H9 (cell line): ENCODE measurements at regions not wholly inside any gene's neighbourhood (a gene's known extent, or its start where the extent isn't known, plus 50 kb on each side); places are given as distances from the start of the nearest gene placed in this dataset.

Source experiments
- DNase-seq: peaks from one replicate; pipeline ENCODE4 v3.0.0-alpha.2; 2017
- H2AFZ ChIP-seq: one replicate; pipeline ENCODE4 v1.6.1; 2013; ENCODE audit warnings: mild to moderate bottlenecking, low read length, control low read depth, moderate library complexity
- H2AK5ac ChIP-seq: 2 replicates; pipeline ENCODE4 v1.6.1; 2013; ENCODE audit warnings: low read length, control low read depth, mixed read lengths; ENCODE audit not compliant: insufficient read length
- H2BK120ac ChIP-seq: one replicate; pipeline ENCODE4 v1.6.1; 2013; ENCODE audit warnings: low read depth, mild to moderate bottlenecking, low read length, control low read depth, inconsistent platforms; ENCODE audit not compliant: poor library complexity, severe bottlenecking
- H2BK12ac ChIP-seq: 2 replicates; pipeline ENCODE4 v1.6.1; 2013; ENCODE audit warnings: low read length, control low read depth, mixed read lengths, low read depth; ENCODE audit not compliant: insufficient read length
- H2BK15ac ChIP-seq: 2 replicates; pipeline ENCODE4 v1.6.1; 2013; ENCODE audit warnings: low read depth, low read length, control low read depth
- H2BK20ac ChIP-seq: one replicate; pipeline ENCODE4 v1.6.1; 2013; ENCODE audit warnings: low read depth, mild to moderate bottlenecking, low read length, control low read depth, inconsistent platforms; ENCODE audit not compliant: poor library complexity, severe bottlenecking
- H2BK5ac ChIP-seq: 2 replicates; pipeline ENCODE4 v1.6.1; 2013; ENCODE audit warnings: low read length, control low read depth, mixed read lengths; ENCODE audit not compliant: insufficient read length
- H3K14ac ChIP-seq: 2 replicates; pipeline ENCODE4 v1.6.1; 2013; ENCODE audit warnings: low read length, control low read depth; ENCODE audit not compliant: insufficient read depth
- H3K18ac ChIP-seq: 2 replicates; pipeline ENCODE4 v1.6.1; 2013; ENCODE audit warnings: low read depth, mild to moderate bottlenecking, mixed read lengths, low read length, control low read depth; ENCODE audit not compliant: insufficient read length
- H3K23ac ChIP-seq: 2 replicates; pipeline ENCODE4 v1.6.1; 2013; ENCODE audit warnings: low read length, control low read depth, mixed read lengths, low read depth; ENCODE audit not compliant: insufficient read length
- H3K23me2 ChIP-seq: 2 replicates; pipeline ENCODE4 v1.6.1; 2013; ENCODE audit warnings: low read depth, mild to moderate bottlenecking, mixed read lengths, low read length, control low read depth; ENCODE audit not compliant: insufficient read length, poor library complexity, severe bottlenecking
- H3K27ac ChIP-seq: 2 replicates; pipeline ENCODE4 v1.5.1; 2013; ENCODE audit warnings: low read length, control low read depth, mixed read lengths, low read depth; ENCODE audit not compliant: insufficient read length
- H3K27me3 ChIP-seq: 2 replicates; pipeline ENCODE4 v1.6.1; 2013; ENCODE audit warnings: low read length, control low read depth, inconsistent platforms; ENCODE audit not compliant: insufficient read depth
- H3K4ac ChIP-seq: 2 replicates; pipeline ENCODE4 v1.6.1; 2013; ENCODE audit warnings: low read depth, mild to moderate bottlenecking, control low read depth, inconsistent platforms, low read length, moderate library complexity
- H3K4me1 ChIP-seq: 2 replicates; pipeline ENCODE4 v1.6.1; 2013; ENCODE audit warnings: low read length, control low read depth, inconsistent platforms; ENCODE audit not compliant: insufficient read depth
- H3K4me2 ChIP-seq: 2 replicates; pipeline ENCODE4 v1.6.1; 2013; ENCODE audit warnings: low read length, control low read depth, mixed read lengths; ENCODE audit not compliant: insufficient read length, insufficient read depth
- H3K56ac ChIP-seq: 2 replicates; pipeline ENCODE4 v1.6.1; 2013; ENCODE audit warnings: low read depth, mild to moderate bottlenecking, mixed read lengths, low read length, control low read depth; ENCODE audit not compliant: insufficient read length
- H3K79me1 ChIP-seq: 2 replicates; pipeline ENCODE4 v1.6.1; 2013; ENCODE audit warnings: low read depth, mild to moderate bottlenecking, moderate library complexity, low read length, control low read depth, inconsistent platforms; ENCODE audit not compliant: insufficient read depth, poor library complexity, severe bottlenecking
- H3K79me2 ChIP-seq: 2 replicates; pipeline ENCODE4 v1.6.1; 2013; ENCODE audit warnings: low read length, control low read depth, inconsistent platforms; ENCODE audit not compliant: insufficient read depth
- H3K9ac ChIP-seq: 2 replicates; pipeline ENCODE4 v1.6.1; 2013; ENCODE audit warnings: low read length, control low read depth, mixed read lengths; ENCODE audit not compliant: insufficient read length; ENCODE audit errors: extremely low read depth
- H3K9me3 ChIP-seq: one replicate; pipeline ENCODE4 v1.6.1; 2013; ENCODE audit warnings: low read depth, low read length, inconsistent platforms; ENCODE audit not compliant: control insufficient read depth
- H3T11ph ChIP-seq: one replicate; pipeline ENCODE4 v1.6.1; 2013; ENCODE audit warnings: mild to moderate bottlenecking, low read length, control low read depth, inconsistent platforms
- H4K20me1 ChIP-seq: one replicate; pipeline ENCODE4 v1.6.1; 2013; ENCODE audit not compliant: control insufficient read depth, insufficient read length, insufficient read depth
- H4K5ac ChIP-seq: 2 replicates; pipeline ENCODE4 v1.6.1; 2013; ENCODE audit warnings: low read depth, mild to moderate bottlenecking, mixed read lengths, low read length, control low read depth; ENCODE audit not compliant: insufficient read length
- H4K8ac ChIP-seq: replicated peaks from 2 replicates; pipeline ENCODE4 v1.6.1; 2013; ENCODE audit warnings: low read length, control low read depth, mixed read lengths, low read depth; ENCODE audit not compliant: insufficient read length
- H4K91ac ChIP-seq: 2 replicates; pipeline ENCODE4 v1.6.1; 2013; ENCODE audit warnings: low read depth, mild to moderate bottlenecking, moderate library complexity, mixed read lengths, low read length, control low read depth; ENCODE audit not compliant: insufficient read length
- H3K27ac Mint-ChIP-seq, 3 experiments: 2 replicates in 2 of 3; 3 replicates in 1 of 3; pipeline ENCODE4 v1.8.0; 2020 to 2021; ENCODE audit warnings: mixed read lengths in 3 of 3, mild to moderate bottlenecking in 1 of 3, moderate library complexity in 1 of 3
- H3K27me3 Mint-ChIP-seq: 2 replicates; pipeline ENCODE4 v1.8.0; 2021; ENCODE audit warnings: low read depth, mild to moderate bottlenecking, moderate library complexity, mixed read lengths
- H3K36me3 Mint-ChIP-seq, 3 experiments: 2 replicates in 2 of 3; 3 replicates in 1 of 3; pipeline ENCODE4 v1.8.0; 2020 to 2021; ENCODE audit warnings: low read depth in 3 of 3, mixed read lengths in 3 of 3; ENCODE audit not compliant: insufficient read depth in 1 of 3
- H3K4me1 Mint-ChIP-seq, 2 experiments: 2 replicates each; pipeline ENCODE4 v1.8.0; 2020; ENCODE audit warnings: mixed read lengths in 2 of 2
- H3K4me3 Mint-ChIP-seq, 2 experiments: 2 replicates in 1 of 2; 3 replicates in 1 of 2; pipeline ENCODE4 v1.8.0; 2020 to 2021; ENCODE audit warnings: mild to moderate bottlenecking in 2 of 2, mixed read lengths in 2 of 2, moderate library complexity in 1 of 2
- H3K9me3 Mint-ChIP-seq, 2 experiments: 2 replicates in 1 of 2; 3 replicates in 1 of 2; pipeline ENCODE4 v1.8.0; 2020; ENCODE audit warnings: mild to moderate bottlenecking in 2 of 2, mixed read lengths in 2 of 2, moderate library complexity in 1 of 2
- CTCF ChIP-seq: fragments of 200-600 bp; sonication (generic); conservative IDR thresholded peaks from 3 replicates; pipeline ENCODE4 v1.8.0; 2021; ENCODE audit warnings: antibody characterized with exemption, mild to moderate bottlenecking
- WGBS: extraction: QIAGEN DNeasy Blood & Tissue Kit; methylation state at CpG from one replicate; pipeline ENCODE4 v1.1.7; 2013; ENCODE audit warnings: missing lambda C conversion rate, low lambda C conversion rate, mixed read lengths; ENCODE audit not compliant: insufficient read length; ENCODE audit errors: extremely low coverage; 5-methylcytosine and 5-hydroxymethylcytosine counted together

DNA sequence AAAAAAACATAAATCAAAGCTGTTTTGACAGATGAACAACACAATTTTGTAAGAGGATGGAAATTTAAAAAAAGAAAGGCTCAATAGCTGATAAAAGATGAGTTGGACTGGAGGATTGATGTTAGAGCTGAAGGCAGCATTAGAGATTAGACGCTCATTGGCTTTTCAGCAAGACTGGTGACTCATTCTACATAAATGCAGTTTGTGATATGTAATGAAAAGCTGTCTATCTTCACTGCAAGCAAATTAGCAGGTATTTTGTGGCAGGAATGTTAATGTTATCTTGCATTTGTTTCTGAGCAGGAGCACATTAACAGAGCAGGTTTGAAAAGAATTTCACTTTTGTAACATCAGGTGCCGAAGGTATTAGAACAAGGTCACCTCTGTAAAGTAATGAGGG is 442.7 kb upstream of the NOVA1 start:
- WGBS = no CpG with 5 or more reads among the region's 2 CpGs
- no peaks in the 10 kb centered on the region for H3K27me3 Mint-ChIP-seq

More for the DNA sequence above, 442.7 kb upstream of the NOVA1 start:
- TF ChIP-seq CTCF = no peak
- Histone ChIP-seq H3K4me1 (no peaks in the 10 kb centered on the region), H3K79me2 (no peaks in the 10 kb centered on the region), H2AK5ac (no peak overlapping the region), H2BK12ac (no peak overlapping the region), H4K91ac (no peak overlapping the region), H3K14ac (no peak overlapping the region), H3K23me2 (no peaks in the 10 kb centered on the region), H3K9ac (no peak overlapping the region), H3K18ac (no peak overlapping the region), H3K56ac (no peak overlapping the region), H3K27ac (no peak overlapping the region), H2BK120ac (no peak overlapping the region), H3K9me3 (no peaks in the 10 kb centered on the region), H3K79me1 (no peaks in the 10 kb centered on the region), H4K20me1 (no peaks in the 10 kb centered on the region), H3K4ac (no peak overlapping the region), H2BK20ac (no peak overlapping the region), H3K4me2 (no peak overlapping the region), H3K27me3 (no peaks in the 10 kb centered on the region), H2BK15ac (no peak overlapping the region), H3T11ph (no peak overlapping the region), H4K5ac (no peak overlapping the region), H2BK5ac (no peak overlapping the region), H3K23ac (no peak overlapping the region), H2AFZ (no peak overlapping the region), H4K8ac (no peak overlapping the region)
- Mint-ChIP-seq H3K4me1 (no peaks in the 10 kb centered on the region), H3K27ac (no peak overlapping the region), H3K4me3 (no peak overlapping the region), H3K9me3 (peaks cover 0 to 2% of the 10 kb centered on the region in 2 experiments; a peak in 1 of 5 replicates), H3K36me3 (peaks cover 0 to 2% (median 0%) of the 10 kb centered on the region in 3 experiments; a peak in 1 of 7 replicates)
- no peak for DNase-seq
